ENCODE measurements at regions not wholly inside any gene's neighbourhood (a gene's known extent, or its start where the extent isn't known, plus 50 kb on each side); places are given as distances from the start of the nearest gene placed in this dataset.
"Not testable (repeated sequence)": the region's sequence is repeated elsewhere in the genome, so short reads cannot be mapped to it uniquely, and the experiment has no call there.

GRCh38 chr4:146104541-146104940, 71.0 kb upstream of the LSM6 start:
- H3K79me2 ChIP-seq (ENCODE audit: insufficient read depth, low read depth), result no peaks in the 10 kb centered on the region
- H3K4me3 ChIP-seq (IDR thresholded peaks at IDR 0.05; ENCODE audit: insufficient read depth, low read depth, low read length), result no peak overlapping the region
- H3K4me1 ChIP-seq (ENCODE audit: low read depth, poor library complexity, severe bottlenecking), result peaks cover 3% of the 10 kb centered on the region
- no peak overlapping the region for H3K9ac ChIP-seq
- H2AFZ ChIP-seq (ENCODE audit: low read depth), result no peak overlapping the region
- H4K20me1 ChIP-seq (ENCODE audit: insufficient read depth), result no peaks in the 10 kb centered on the region
- no peak for TF ChIP-seq CTCF (conservative IDR thresholded peaks at IDR 0.05; ENCODE audit: low read depth, low read length)
- H3K36me3 ChIP-seq (ENCODE audit: insufficient read depth), result no peaks in the 10 kb centered on the region
- no peaks in the 10 kb centered on the region for H3K27me3 ChIP-seq (ENCODE audit: insufficient read depth, low read depth)
- H3K4me2 ChIP-seq, result no peak overlapping the region
- no peak overlapping the region for H3K27ac ChIP-seq

- not testable (repeated sequence) for H3K4me1 ChIP-seq (ENCODE audit: low read depth, poor library complexity, severe bottlenecking); H3K9ac ChIP-seq; H3K4me2 ChIP-seq; H2AFZ ChIP-seq (ENCODE audit: low read depth); H3K27ac ChIP-seq; H3K79me2 ChIP-seq (ENCODE audit: insufficient read depth, low read depth); H3K4me3 ChIP-seq (IDR thresholded peaks at IDR 0.05; ENCODE audit: insufficient read depth, low read depth, low read length); H3K36me3 ChIP-seq (ENCODE audit: insufficient read depth); H4K20me1 ChIP-seq (ENCODE audit: insufficient read depth); H3K27me3 ChIP-seq (ENCODE audit: insufficient read depth, low read depth)
Observed at GRCh38 chr4:146104052-146104451, 71.5 kb upstream of the LSM6 start.

- Histone ChIP-seq H3K27ac (no peak overlapping the region), H3K36me3 (ENCODE audit: insufficient read depth) (no peaks in the 10 kb centered on the region), H3K79me2 (ENCODE audit: insufficient read depth, low read depth) (no peaks in the 10 kb centered on the region), H4K20me1 (ENCODE audit: insufficient read depth) (no peaks in the 10 kb centered on the region), H3K4me2 (no peak overlapping the region; the same call in 1 of the 2 replicates), H3K27me3 (ENCODE audit: insufficient read depth, low read depth) (no peaks in the 10 kb centered on the region), H3K4me3 (IDR thresholded peaks at IDR 0.05; ENCODE audit: insufficient read depth, low read depth, low read length) (no peak overlapping the region), H3K4me1 (ENCODE audit: low read depth, poor library complexity, severe bottlenecking) (peaks cover 19% of the 10 kb centered on the region), H2AFZ (ENCODE audit: low read depth) (peak overlapping the region; percentile 35; the same call in 1 of the 2 replicates), H3K9ac (no peak overlapping the region; the same call in 1 of the 2 replicates)
- TF ChIP-seq CTCF (conservative IDR thresholded peaks at IDR 0.05; ENCODE audit: low read depth, low read length), result no peak
Observed at GRCh38 chr4:146099585-146099984, 75.9 kb upstream of the LSM6 start.

- Histone ChIP-seq H3K9ac (no peak overlapping the region; the same call in 1 of the 2 replicates), H3K36me3 (ENCODE audit: insufficient read depth) (no peaks in the 10 kb centered on the region)
Observed at GRCh38 chr4:146098978-146099377, 76.5 kb upstream of the LSM6 start.

More at GRCh38 chr4:146098978-146099377, 76.5 kb upstream of the LSM6 start:
- Histone ChIP-seq H3K4me2 (peak overlapping the region; percentile 43; the same call in 1 of the 2 replicates), H2AFZ (ENCODE audit: low read depth) (peak overlapping the region; percentile 35; the same call in 1 of the 2 replicates), H3K27me3 (ENCODE audit: insufficient read depth, low read depth) (no peaks in the 10 kb centered on the region), H3K79me2 (ENCODE audit: insufficient read depth, low read depth) (no peaks in the 10 kb centered on the region), H3K4me3 (IDR thresholded peaks at IDR 0.05; ENCODE audit: insufficient read depth, low read depth, low read length) (no peak overlapping the region), H3K4me1 (ENCODE audit: low read depth, poor library complexity, severe bottlenecking) (peaks cover 19% of the 10 kb centered on the region), H3K27ac (peak overlapping the region; percentile 8; the same call in 1 of the 2 replicates), H4K20me1 (ENCODE audit: insufficient read depth) (no peaks in the 10 kb centered on the region)
- TF ChIP-seq CTCF (conservative IDR thresholded peaks at IDR 0.05; ENCODE audit: low read depth, low read length), result no peak

All from KMS-11 (cell line).